HL-60 (cell line): ENCODE measurements at regions not wholly inside any gene's neighbourhood (a gene's known extent, or its start where the extent isn't known, plus 50 kb on each side); places are given as distances from the start of the nearest gene placed in this dataset.

Experiments
- GABPA ChIP-seq: IDR thresholded peaks from 2 replicates; pipeline ENCODE4 v1.6.1; 2012; ENCODE audit warnings: low read depth
- POLR2AphosphoS5 ChIP-seq: IDR thresholded peaks from 2 replicates; pipeline ENCODE4 v1.6.1; 2012; ENCODE audit warnings: low read depth
- REST ChIP-seq: IDR thresholded peaks from 2 replicates; pipeline ENCODE4 v1.6.1; 2012; ENCODE audit warnings: low read depth; ENCODE audit not compliant: insufficient replicate concordance
- SPI1 ChIP-seq: IDR thresholded peaks from 2 replicates; pipeline ENCODE4 v1.6.1; 2012; ENCODE audit warnings: low read depth, mild to moderate bottlenecking, borderline replicate concordance
- TF ChIP-seq, protein P1 (sequence below): IDR thresholded peaks from one replicate; pipeline ENCODE4 v1.5.1; 2011; ENCODE audit warnings: low read length, control low read depth, inconsistent platforms; ENCODE audit not compliant: insufficient read depth

- TF ChIP-seq, protein P1, sequence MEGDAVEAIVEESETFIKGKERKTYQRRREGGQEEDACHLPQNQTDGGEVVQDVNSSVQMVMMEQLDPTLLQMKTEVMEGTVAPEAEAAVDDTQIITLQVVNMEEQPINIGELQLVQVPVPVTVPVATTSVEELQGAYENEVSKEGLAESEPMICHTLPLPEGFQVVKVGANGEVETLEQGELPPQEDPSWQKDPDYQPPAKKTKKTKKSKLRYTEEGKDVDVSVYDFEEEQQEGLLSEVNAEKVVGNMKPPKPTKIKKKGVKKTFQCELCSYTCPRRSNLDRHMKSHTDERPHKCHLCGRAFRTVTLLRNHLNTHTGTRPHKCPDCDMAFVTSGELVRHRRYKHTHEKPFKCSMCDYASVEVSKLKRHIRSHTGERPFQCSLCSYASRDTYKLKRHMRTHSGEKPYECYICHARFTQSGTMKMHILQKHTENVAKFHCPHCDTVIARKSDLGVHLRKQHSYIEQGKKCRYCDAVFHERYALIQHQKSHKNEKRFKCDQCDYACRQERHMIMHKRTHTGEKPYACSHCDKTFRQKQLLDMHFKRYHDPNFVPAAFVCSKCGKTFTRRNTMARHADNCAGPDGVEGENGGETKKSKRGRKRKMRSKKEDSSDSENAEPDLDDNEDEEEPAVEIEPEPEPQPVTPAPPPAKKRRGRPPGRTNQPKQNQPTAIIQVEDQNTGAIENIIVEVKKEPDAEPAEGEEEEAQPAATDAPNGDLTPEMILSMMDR, result no peak
- no peak for TF ChIP-seq POLR2AphosphoS5
- TF ChIP-seq REST, result no peak
- TF ChIP-seq GABPA, result no peak
- TF ChIP-seq SPI1, result no peak
These were observed 242.7 kb upstream of the DCAF8L1 start for GRCh38 chrX:28223991-28224390.
